RWPE2 (cell line): ENCODE measurements at regions not wholly inside any gene's neighbourhood (a gene's known extent, or its start where the extent isn't known, plus 50 kb on each side); places are given as distances from the start of the nearest gene placed in this dataset.
"Not testable (repeated sequence)": the region's sequence is repeated elsewhere in the genome, so short reads cannot be mapped to it uniquely, and the experiment has no call there.

Experiments
- ATAC-seq: fragments of 200-7000 bp; cut with Tn5 transposase; 3 replicates; pipeline ENCODE4 v1.9.1; 2021; ENCODE audit warnings: low read depth
- DNase-seq: peaks from one replicate; pipeline ENCODE4 v3.0.0-alpha.2; 2020; ENCODE audit warnings: low spot score
- H3K27ac ChIP-seq: fragments of 450-650 bp; 2 replicates; pipeline ENCODE4 v1.5.1; 2017; ENCODE audit warnings: mild to moderate bottlenecking; ENCODE audit not compliant: poor library complexity, severe bottlenecking
- H3K27me3 ChIP-seq: fragments of 250-450 bp; sonication (Bioruptor Pico); 2 replicates; pipeline ENCODE4 v1.5.1; 2021; ENCODE audit warnings: mild to moderate bottlenecking, moderate library complexity; ENCODE audit not compliant: insufficient read depth, poor library complexity, severe bottlenecking
- H3K36me3 ChIP-seq: fragments of 250-450 bp; sonication (Bioruptor Pico); 2 replicates; pipeline ENCODE4 v1.5.1; 2020; ENCODE audit warnings: low read depth, mild to moderate bottlenecking, moderate library complexity
- H3K4me1 ChIP-seq: fragments of 250-450 bp; sonication (Bioruptor Pico); 2 replicates; pipeline ENCODE4 v1.5.1; 2021; ENCODE audit warnings: mild to moderate bottlenecking, moderate library complexity; ENCODE audit not compliant: insufficient read depth, poor library complexity, severe bottlenecking
- H3K4me3 ChIP-seq: fragments of 250-450 bp; sonication (Bioruptor Pico); 2 replicates; pipeline ENCODE4 v1.5.1; 2021; ENCODE audit warnings: mild to moderate bottlenecking, moderate library complexity; ENCODE audit not compliant: severe bottlenecking
- H3K9me3 ChIP-seq: fragments of 250-450 bp; sonication (Bioruptor Pico); 2 replicates; pipeline ENCODE4 v1.5.1; 2021; ENCODE audit warnings: mild to moderate bottlenecking, moderate library complexity; ENCODE audit not compliant: severe bottlenecking
- TF ChIP-seq, protein P1 (sequence below): fragments of 450-650 bp; IDR thresholded peaks from one replicate; pipeline ENCODE4 v1.5.1; 2017; ENCODE audit warnings: mild to moderate bottlenecking, moderate library complexity; ENCODE audit not compliant: poor library complexity, severe bottlenecking

- no peak overlapping the region for H3K4me3 ChIP-seq
- H3K36me3 ChIP-seq, result no peaks in the 10 kb centered on the region
- no peaks in the 10 kb centered on the region for H3K27me3 ChIP-seq
- DNase-seq (no peak), ATAC-seq (no peak)
- no peaks in the 10 kb centered on the region for H3K9me3 ChIP-seq
- H3K27ac ChIP-seq, result no peak overlapping the region
- TF ChIP-seq, protein P1, sequence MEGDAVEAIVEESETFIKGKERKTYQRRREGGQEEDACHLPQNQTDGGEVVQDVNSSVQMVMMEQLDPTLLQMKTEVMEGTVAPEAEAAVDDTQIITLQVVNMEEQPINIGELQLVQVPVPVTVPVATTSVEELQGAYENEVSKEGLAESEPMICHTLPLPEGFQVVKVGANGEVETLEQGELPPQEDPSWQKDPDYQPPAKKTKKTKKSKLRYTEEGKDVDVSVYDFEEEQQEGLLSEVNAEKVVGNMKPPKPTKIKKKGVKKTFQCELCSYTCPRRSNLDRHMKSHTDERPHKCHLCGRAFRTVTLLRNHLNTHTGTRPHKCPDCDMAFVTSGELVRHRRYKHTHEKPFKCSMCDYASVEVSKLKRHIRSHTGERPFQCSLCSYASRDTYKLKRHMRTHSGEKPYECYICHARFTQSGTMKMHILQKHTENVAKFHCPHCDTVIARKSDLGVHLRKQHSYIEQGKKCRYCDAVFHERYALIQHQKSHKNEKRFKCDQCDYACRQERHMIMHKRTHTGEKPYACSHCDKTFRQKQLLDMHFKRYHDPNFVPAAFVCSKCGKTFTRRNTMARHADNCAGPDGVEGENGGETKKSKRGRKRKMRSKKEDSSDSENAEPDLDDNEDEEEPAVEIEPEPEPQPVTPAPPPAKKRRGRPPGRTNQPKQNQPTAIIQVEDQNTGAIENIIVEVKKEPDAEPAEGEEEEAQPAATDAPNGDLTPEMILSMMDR, result no peak
- no peaks in the 10 kb centered on the region for H3K4me1 ChIP-seq
Measured at GRCh38 chrX:124268099-124268498, 64.4 kb upstream of the TEX13D start.

DNA sequence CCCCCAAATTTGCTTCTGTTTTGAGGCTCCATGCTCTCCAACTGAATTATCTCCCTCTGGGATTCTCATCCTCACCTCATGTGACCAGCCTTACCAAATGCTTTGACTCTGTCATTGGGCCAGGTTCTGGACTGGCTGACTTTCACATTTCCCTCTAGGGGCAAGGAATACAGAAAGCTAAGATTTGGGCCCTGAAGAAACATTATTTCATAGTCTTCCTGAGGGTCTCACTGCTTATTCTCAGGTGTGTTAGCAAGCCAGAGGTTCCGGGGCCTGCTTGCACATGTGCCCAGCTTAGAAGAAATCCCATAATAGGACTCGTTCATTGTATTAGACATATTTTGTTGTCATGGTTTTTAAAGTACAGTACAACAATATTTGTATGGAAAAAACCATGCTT is 62.6 kb upstream of the TEX13D start:
- TF ChIP-seq, protein P1, result no peak
- DNase-seq (no peak), ATAC-seq (no peak)
- Histone ChIP-seq H3K4me1 (no peaks in the 10 kb centered on the region), H3K9me3 (no peaks in the 10 kb centered on the region), H3K36me3 (no peaks in the 10 kb centered on the region), H3K27ac (no peak overlapping the region), H3K4me3 (no peak overlapping the region), H3K27me3 (no peaks in the 10 kb centered on the region)

DNA sequence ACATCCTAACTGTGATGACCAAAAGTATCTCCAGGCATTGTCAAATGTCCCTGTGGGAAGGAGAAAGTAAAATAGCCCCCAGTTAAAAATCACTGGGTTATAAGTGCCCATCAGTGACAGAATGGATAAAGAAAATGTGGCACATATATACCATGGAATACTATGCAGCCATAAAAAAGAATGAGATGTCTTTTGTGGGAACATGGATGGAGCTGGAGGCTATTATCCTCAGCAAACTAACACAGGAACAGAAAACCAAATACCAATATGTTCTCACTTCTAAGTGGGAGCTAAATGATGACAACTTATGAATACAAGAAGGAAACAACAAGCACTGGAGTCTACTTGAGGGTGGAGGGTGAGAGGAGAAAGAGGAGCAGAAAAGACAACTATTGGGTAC is 60.9 kb upstream of the TEX13D start:
- DNase-seq, H3K9me3 ChIP-seq, H3K4me1 ChIP-seq, ATAC-seq, H3K36me3 ChIP-seq, H3K27ac ChIP-seq, H3K27me3 ChIP-seq, H3K4me3 ChIP-seq: not testable (repeated sequence)

- ATAC-seq, result no peak
- Histone ChIP-seq H3K27ac (no peak overlapping the region), H3K4me1 (no peaks in the 10 kb centered on the region), H3K36me3 (no peaks in the 10 kb centered on the region), H3K27me3 (no peaks in the 10 kb centered on the region), H3K9me3 (no peaks in the 10 kb centered on the region), H3K4me3 (no peak overlapping the region)
- TF ChIP-seq, protein P1, result no peak
- no peak for DNase-seq
Measured at GRCh38 chrX:124272370-124272982, 60.0 kb upstream of the TEX13D start.

GRCh38 chrX:124274438-124275181 is 57.9 kb upstream of the TEX13D start:
- no peaks in the 10 kb centered on the region for H3K4me1 ChIP-seq
- no peaks in the 10 kb centered on the region for H3K9me3 ChIP-seq
- TF ChIP-seq, protein P1, result no peak
- no peaks in the 10 kb centered on the region for H3K36me3 ChIP-seq
- H3K27me3 ChIP-seq, result no peaks in the 10 kb centered on the region
- no peak overlapping the region for H3K27ac ChIP-seq
- ATAC-seq, result no peak
- H3K4me3 ChIP-seq, result no peak overlapping the region
- DNase-seq, result no peak
